ENCODE measurements at regions not wholly inside any gene's neighbourhood (a gene's known extent, or its start where the extent isn't known, plus 50 kb on each side); places are given as distances from the start of the nearest gene placed in this dataset.

GRCh38 chr5:100157066-100157465 lies 378.1 kb upstream of the FAM174A start:
- H3K9ac ChIP-seq (ENCODE audit: low read length), result no peak overlapping the region
- no peaks in the 10 kb centered on the region for H3F3A ChIP-seq (ENCODE audit: insufficient read depth, low read length)
- DNase-seq, result no peak
- no peaks in the 10 kb centered on the region for H3K9me2 ChIP-seq (replicated peaks; ENCODE audit: insufficient read depth, low read length)
- TF ChIP-seq EZH2 (optimal IDR thresholded peaks at IDR 0.05; ENCODE audit: low read depth, low read length) (no peak), EZH2phosphoT487 (IDR thresholded peaks at IDR 0.05; ENCODE audit: low read length) (no peak)
- TF ChIP-seq, protein P1, sequence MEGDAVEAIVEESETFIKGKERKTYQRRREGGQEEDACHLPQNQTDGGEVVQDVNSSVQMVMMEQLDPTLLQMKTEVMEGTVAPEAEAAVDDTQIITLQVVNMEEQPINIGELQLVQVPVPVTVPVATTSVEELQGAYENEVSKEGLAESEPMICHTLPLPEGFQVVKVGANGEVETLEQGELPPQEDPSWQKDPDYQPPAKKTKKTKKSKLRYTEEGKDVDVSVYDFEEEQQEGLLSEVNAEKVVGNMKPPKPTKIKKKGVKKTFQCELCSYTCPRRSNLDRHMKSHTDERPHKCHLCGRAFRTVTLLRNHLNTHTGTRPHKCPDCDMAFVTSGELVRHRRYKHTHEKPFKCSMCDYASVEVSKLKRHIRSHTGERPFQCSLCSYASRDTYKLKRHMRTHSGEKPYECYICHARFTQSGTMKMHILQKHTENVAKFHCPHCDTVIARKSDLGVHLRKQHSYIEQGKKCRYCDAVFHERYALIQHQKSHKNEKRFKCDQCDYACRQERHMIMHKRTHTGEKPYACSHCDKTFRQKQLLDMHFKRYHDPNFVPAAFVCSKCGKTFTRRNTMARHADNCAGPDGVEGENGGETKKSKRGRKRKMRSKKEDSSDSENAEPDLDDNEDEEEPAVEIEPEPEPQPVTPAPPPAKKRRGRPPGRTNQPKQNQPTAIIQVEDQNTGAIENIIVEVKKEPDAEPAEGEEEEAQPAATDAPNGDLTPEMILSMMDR (IDR thresholded peaks at IDR 0.05; ENCODE audit: low read length), result no peak
- H2AFZ ChIP-seq (ENCODE audit: low read length), result no peak overlapping the region
- no peaks in the 10 kb centered on the region for H3K79me2 ChIP-seq (ENCODE audit: low read length)
- H3K4me1 ChIP-seq (ENCODE audit: low read length), result no peaks in the 10 kb centered on the region
- H3K4me2 ChIP-seq (ENCODE audit: low read depth, low read length), result no peak overlapping the region
- H3K27ac ChIP-seq (ENCODE audit: low read length), result no peak overlapping the region
- H3K27me3 ChIP-seq (replicated peaks; ENCODE audit: insufficient read depth, low read length), result no peaks in the 10 kb centered on the region
- no peaks in the 10 kb centered on the region for H3K9me3 ChIP-seq (replicated peaks; ENCODE audit: insufficient read depth, low read length)
- no peak overlapping the region for H3K4me3 ChIP-seq (ENCODE audit: low read length)
- H4K20me1 ChIP-seq (ENCODE audit: insufficient read depth, low read length), result no peaks in the 10 kb centered on the region
- no peaks in the 10 kb centered on the region for H3K36me3 ChIP-seq (replicated peaks; ENCODE audit: insufficient read depth, low read length)

GRCh38 chr5:100148239-100148638 lies 386.9 kb upstream of the FAM174A start:
- Histone ChIP-seq H3K27ac (ENCODE audit: low read length) (no peak overlapping the region), H3K9ac (ENCODE audit: low read length) (no peak overlapping the region), H3K79me2 (ENCODE audit: low read length) (no peaks in the 10 kb centered on the region), H3F3A (ENCODE audit: insufficient read depth, low read length) (no peaks in the 10 kb centered on the region), H4K20me1 (ENCODE audit: insufficient read depth, low read length) (no peaks in the 10 kb centered on the region), H3K4me1 (ENCODE audit: low read length) (peaks cover 13% of the 10 kb centered on the region), H3K27me3 (replicated peaks; ENCODE audit: insufficient read depth, low read length) (no peaks in the 10 kb centered on the region), H2AFZ (ENCODE audit: low read length) (no peak overlapping the region), H3K9me2 (replicated peaks; ENCODE audit: insufficient read depth, low read length) (no peaks in the 10 kb centered on the region), H3K4me3 (ENCODE audit: low read length) (no peak overlapping the region), H3K4me2 (ENCODE audit: low read depth, low read length) (peak overlapping the region; percentile 44; the same call in 1 of the 2 replicates), H3K36me3 (replicated peaks; ENCODE audit: insufficient read depth, low read length) (no peaks in the 10 kb centered on the region), H3K9me3 (replicated peaks; ENCODE audit: insufficient read depth, low read length) (no peaks in the 10 kb centered on the region)
- DNase-seq, result peak; percentile 74
- TF ChIP-seq, protein P1 (IDR thresholded peaks at IDR 0.05; ENCODE audit: low read length), result no peak
- no peak for TF ChIP-seq EZH2 (optimal IDR thresholded peaks at IDR 0.05; ENCODE audit: low read depth, low read length)
- TF ChIP-seq EZH2phosphoT487 (IDR thresholded peaks at IDR 0.05; ENCODE audit: low read length), result no peak

- Histone ChIP-seq H3K4me3 (ENCODE audit: low read length) (no peak overlapping the region), H4K20me1 (ENCODE audit: insufficient read depth, low read length) (no peaks in the 10 kb centered on the region), H3K4me1 (ENCODE audit: low read length) (peaks cover 2% of the 10 kb centered on the region; the same call in 1 of the 2 replicates), H3K9me3 (replicated peaks; ENCODE audit: insufficient read depth, low read length) (no peaks in the 10 kb centered on the region), H3K79me2 (ENCODE audit: low read length) (no peaks in the 10 kb centered on the region), H3K4me2 (ENCODE audit: low read depth, low read length) (no peak overlapping the region), H3K27ac (ENCODE audit: low read length) (no peak overlapping the region), H2AFZ (ENCODE audit: low read length) (no peak overlapping the region), H3K27me3 (replicated peaks; ENCODE audit: insufficient read depth, low read length) (no peaks in the 10 kb centered on the region), H3K36me3 (replicated peaks; ENCODE audit: insufficient read depth, low read length) (no peaks in the 10 kb centered on the region), H3K9me2 (replicated peaks; ENCODE audit: insufficient read depth, low read length) (no peaks in the 10 kb centered on the region), H3F3A (ENCODE audit: insufficient read depth, low read length) (no peaks in the 10 kb centered on the region), H3K9ac (ENCODE audit: low read length) (no peak overlapping the region)
- TF ChIP-seq EZH2 (optimal IDR thresholded peaks at IDR 0.05; ENCODE audit: low read depth, low read length) (no peak), EZH2phosphoT487 (IDR thresholded peaks at IDR 0.05; ENCODE audit: low read length) (no peak)
- TF ChIP-seq, protein P1 (IDR thresholded peaks at IDR 0.05; ENCODE audit: low read length), result no peak
- no peak for DNase-seq
These were observed 392.6 kb upstream of the FAM174A start for GRCh38 chr5:100142607-100143006.

Measured in MM.1S (cell line).